ENCODE measurements at regions not wholly inside any gene's neighbourhood (a gene's known extent, or its start where the extent isn't known, plus 50 kb on each side); places are given as distances from the start of the nearest gene placed in this dataset.

DNA sequence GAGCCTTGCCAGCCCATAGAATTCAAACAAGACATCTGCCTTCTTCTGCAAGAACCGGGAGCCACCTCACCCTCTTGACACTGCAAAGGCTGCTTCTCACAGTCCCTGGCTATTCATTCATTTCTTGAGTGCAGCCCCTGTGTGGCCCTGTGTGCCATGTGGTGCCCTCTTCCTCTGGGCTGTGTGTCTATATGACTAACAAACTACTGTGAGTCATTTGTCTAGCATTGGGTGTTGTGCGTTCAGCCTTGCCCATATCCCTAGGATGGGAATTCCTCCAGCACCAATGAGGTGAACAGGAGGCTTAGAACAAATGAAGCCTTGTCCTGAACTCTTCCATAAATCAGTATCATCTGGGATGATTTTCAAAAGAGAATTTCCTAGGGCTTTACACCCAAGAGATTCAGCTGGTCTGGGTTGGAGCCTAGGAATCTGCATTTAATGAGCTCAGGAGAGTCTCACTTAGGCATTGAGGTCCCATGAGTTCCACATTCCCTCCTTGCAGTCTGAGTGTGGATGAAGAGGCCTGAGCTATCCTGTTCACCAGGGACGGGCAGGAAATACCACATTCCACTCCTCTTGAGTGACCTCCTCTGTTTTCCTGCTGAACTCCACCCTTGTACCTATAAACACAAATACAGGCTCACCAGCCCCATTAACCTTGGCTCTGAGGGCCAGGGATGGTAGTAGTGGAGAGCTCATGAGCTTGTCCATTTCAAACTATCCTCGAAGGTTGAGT, 308.7 kb upstream of the N4BP1 start:
- TF ChIP-seq CTCF (IDR thresholded peaks at IDR 0.05; ENCODE audit: low read length, missing control alignments) = no peak
- H3K4me3 ChIP-seq (replicated peaks; ENCODE audit: low read depth, low read length) = no peak overlapping the region
- no peak for DNase-seq (ENCODE audit: low read depth)

- no peak for TF ChIP-seq CTCF (IDR thresholded peaks at IDR 0.05; ENCODE audit: low read length, missing control alignments)
- no peak overlapping the region for H3K4me3 ChIP-seq (replicated peaks; ENCODE audit: low read depth, low read length)
- no peak for DNase-seq (ENCODE audit: low read depth)
These were observed 306.6 kb upstream of the N4BP1 start for GRCh38 chr16:48916566-48916965.

DNA sequence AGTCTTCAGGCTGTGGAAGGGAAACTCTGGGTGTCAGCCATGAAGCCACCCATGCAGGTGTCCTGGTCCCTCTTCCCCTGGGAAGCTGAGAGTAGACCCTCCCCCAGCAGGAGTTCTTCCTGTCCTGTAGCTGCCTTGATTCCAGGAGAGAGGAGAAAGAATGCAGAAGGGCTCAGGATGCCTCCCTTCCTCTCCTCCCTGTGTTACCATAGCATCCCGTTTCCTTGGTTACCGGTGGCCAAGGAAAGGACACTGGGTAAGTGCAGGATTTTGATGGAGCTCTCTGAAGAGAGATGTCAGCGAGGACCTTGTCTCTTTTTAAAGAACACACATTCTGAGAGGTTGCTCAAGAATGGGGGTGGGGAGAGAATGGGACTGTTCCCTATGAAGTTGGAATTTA, 304.1 kb upstream of the N4BP1 start:
- TF ChIP-seq CTCF (IDR thresholded peaks at IDR 0.05; ENCODE audit: low read length, missing control alignments) = no peak
- no peak for DNase-seq (ENCODE audit: low read depth)
- H3K4me3 ChIP-seq (replicated peaks; ENCODE audit: low read depth, low read length) = no peak overlapping the region

- no peak for TF ChIP-seq CTCF (IDR thresholded peaks at IDR 0.05; ENCODE audit: low read length, missing control alignments)
- DNase-seq (ENCODE audit: low read depth) = no peak
- no peak overlapping the region for H3K4me3 ChIP-seq (replicated peaks; ENCODE audit: low read depth, low read length)
These were observed 303.4 kb upstream of the N4BP1 start for GRCh38 chr16:48913384-48913783.

GRCh38 chr16:48912360-48912759, 302.4 kb upstream of the N4BP1 start:
- TF ChIP-seq CTCF (IDR thresholded peaks at IDR 0.05; ENCODE audit: low read length, missing control alignments) = no peak
- no peak for DNase-seq (ENCODE audit: low read depth)
- H3K4me3 ChIP-seq (replicated peaks; ENCODE audit: low read depth, low read length) = no peak overlapping the region

DNA sequence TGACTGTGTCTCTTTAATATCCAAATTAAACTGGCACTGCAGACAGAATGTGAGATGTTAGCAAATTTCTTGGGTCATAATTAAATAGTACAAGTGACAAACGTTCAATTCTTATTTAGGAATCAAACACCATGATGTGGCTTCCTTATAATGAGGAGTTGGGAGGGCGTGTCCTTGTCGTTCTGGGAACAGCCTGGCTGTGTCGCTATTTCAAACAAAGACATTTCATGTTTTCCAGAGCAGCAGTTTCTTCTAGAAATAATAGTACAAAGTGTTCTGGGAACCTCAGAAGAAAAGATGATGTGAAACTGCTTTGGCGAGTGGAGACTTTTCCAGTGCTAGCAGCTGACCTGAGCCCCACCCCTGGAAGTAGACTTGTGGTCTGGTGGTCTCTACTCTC, 301.7 kb upstream of the N4BP1 start:
- DNase-seq (ENCODE audit: low read depth) = no peak
- H3K4me3 ChIP-seq (replicated peaks; ENCODE audit: low read depth, low read length) = no peak overlapping the region
- TF ChIP-seq CTCF (IDR thresholded peaks at IDR 0.05; ENCODE audit: low read length, missing control alignments) = no peak

DNA sequence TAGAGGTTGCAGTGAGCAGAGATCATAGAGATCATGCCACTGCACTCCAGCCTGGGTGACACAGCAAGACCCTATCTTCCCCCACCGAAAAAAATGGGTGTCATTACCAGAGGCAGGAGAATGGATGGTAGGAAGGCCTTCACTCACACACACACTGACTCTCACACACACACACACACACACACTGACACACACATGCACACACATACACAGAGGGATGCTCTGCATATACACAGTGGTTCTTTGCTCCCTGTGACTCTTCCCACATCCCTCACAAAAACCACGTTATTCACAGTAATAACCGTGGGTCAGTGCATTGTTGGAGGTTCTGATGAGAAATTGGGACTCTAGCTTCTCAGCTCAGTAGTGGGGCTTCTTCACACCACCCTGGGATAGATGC, 300.2 kb upstream of the N4BP1 start:
- H3K4me3 ChIP-seq (replicated peaks; ENCODE audit: low read depth, low read length) = no peak overlapping the region
- DNase-seq (ENCODE audit: low read depth) = no peak
- TF ChIP-seq CTCF (IDR thresholded peaks at IDR 0.05; ENCODE audit: low read length, missing control alignments) = no peak
